Dendritic cell treated with granulocyte-macrophage colony-stimulating factor and Interleukin-4, amounts not matched to agents 40 ng/mL and 50 ng/mL, for 4 days (primary cell): ENCODE measurements at regions not wholly inside any gene's neighbourhood (a gene's known extent, or its start where the extent isn't known, plus 50 kb on each side); places are given as distances from the start of the nearest gene placed in this dataset.

Source experiments
- H3K27ac Mint-ChIP-seq: one replicate; pipeline ENCODE4 v1.8.0; 2022; ENCODE audit warnings: mild to moderate bottlenecking, mixed read lengths
- H3K27me3 Mint-ChIP-seq: one replicate; pipeline ENCODE4 v1.8.0; 2022; ENCODE audit warnings: mild to moderate bottlenecking, mixed read lengths
- H3K36me3 Mint-ChIP-seq: one replicate; pipeline ENCODE4 v1.8.0; 2022; ENCODE audit warnings: low read depth, mixed read lengths
- H3K4me1 Mint-ChIP-seq: one replicate; pipeline ENCODE4 v1.8.0; 2022; ENCODE audit warnings: low read depth, mixed read lengths
- H3K4me3 Mint-ChIP-seq: one replicate; pipeline ENCODE4 v1.8.0; 2022; ENCODE audit warnings: mild to moderate bottlenecking, moderate library complexity, mixed read lengths
- H3K9me3 Mint-ChIP-seq: one replicate; pipeline ENCODE4 v1.8.0; 2022; ENCODE audit warnings: mixed read lengths
- intact Hi-C: fragments of 100-400 bp; cut with micrococcal nuclease; formaldehyde crosslinking; loops from one replicate; pipeline ENCODE4 v1.15.0; 2022

GRCh38 chr17:62913991-62914570 lies 52.0 kb upstream of the TANC2 start:
- Mint-ChIP-seq H3K36me3 (no peaks in the 10 kb centered on the region), H3K9me3 (peaks cover 9% of the 10 kb centered on the region), H3K4me3 (no peak overlapping the region), H3K27me3 (peaks cover 2% of the 10 kb centered on the region), H3K27ac (no peak overlapping the region), H3K4me1 (peaks cover 9% of the 10 kb centered on the region)
- intact Hi-C loops, result no loop called here

GRCh38 chr17:62912363-62912762 lies 53.7 kb upstream of the TANC2 start:
- peaks cover 9% of the 10 kb centered on the region for H3K4me1 Mint-ChIP-seq
- H3K9me3 Mint-ChIP-seq, result peaks cover 9% of the 10 kb centered on the region
- peaks cover 10% of the 10 kb centered on the region for H3K27me3 Mint-ChIP-seq
- no peak overlapping the region for H3K27ac Mint-ChIP-seq
- H3K4me3 Mint-ChIP-seq, result no peak overlapping the region
- intact Hi-C loops, result no loop called here
- H3K36me3 Mint-ChIP-seq, result no peaks in the 10 kb centered on the region

- Mint-ChIP-seq H3K9me3 (peaks cover 9% of the 10 kb centered on the region), H3K4me1 (peaks cover under 1% of the 10 kb centered on the region), H3K27me3 (peaks cover 15% of the 10 kb centered on the region), H3K27ac (no peak overlapping the region), H3K36me3 (no peaks in the 10 kb centered on the region), H3K4me3 (no peak overlapping the region)
- intact Hi-C loops, result no loop called here
These were observed 54.9 kb upstream of the TANC2 start for GRCh38 chr17:62911114-62911513.

GRCh38 chr17:62910277-62910676 lies 55.8 kb upstream of the TANC2 start:
- Mint-ChIP-seq H3K4me3 (no peak overlapping the region), H3K27ac (no peak overlapping the region), H3K36me3 (no peaks in the 10 kb centered on the region), H3K4me1 (no peaks in the 10 kb centered on the region), H3K9me3 (peaks cover 9% of the 10 kb centered on the region), H3K27me3 (peaks cover 15% of the 10 kb centered on the region)
- intact Hi-C loops, result no loop called here

- Mint-ChIP-seq H3K4me1 (peaks cover under 1% of the 10 kb centered on the region), H3K27ac (no peak overlapping the region), H3K36me3 (no peaks in the 10 kb centered on the region), H3K9me3 (peaks cover 9% of the 10 kb centered on the region), H3K4me3 (no peak overlapping the region), H3K27me3 (peaks cover 15% of the 10 kb centered on the region)
- intact Hi-C loops, result no loop called here
These were observed 58.1 kb upstream of the TANC2 start for GRCh38 chr17:62907961-62908360.

- H3K4me3 Mint-ChIP-seq, result no peak overlapping the region
- H3K4me1 Mint-ChIP-seq, result peaks cover 9% of the 10 kb centered on the region
- H3K27me3 Mint-ChIP-seq, result peaks cover 15% of the 10 kb centered on the region
- no peaks in the 10 kb centered on the region for H3K36me3 Mint-ChIP-seq
- H3K9me3 Mint-ChIP-seq, result no peaks in the 10 kb centered on the region
- H3K27ac Mint-ChIP-seq, result no peak overlapping the region
- intact Hi-C loops, result no loop called here
These were observed 59.2 kb upstream of the TANC2 start for GRCh38 chr17:62906881-62907280.

GRCh38 chr17:62905233-62905632 lies 60.8 kb upstream of the TANC2 start:
- no peak overlapping the region for H3K27ac Mint-ChIP-seq
- peaks cover 15% of the 10 kb centered on the region for H3K27me3 Mint-ChIP-seq
- H3K4me3 Mint-ChIP-seq, result no peak overlapping the region
- H3K36me3 Mint-ChIP-seq, result no peaks in the 10 kb centered on the region
- H3K9me3 Mint-ChIP-seq, result peaks cover 6% of the 10 kb centered on the region
- intact Hi-C loops, result no loop called here
- peaks cover 14% of the 10 kb centered on the region for H3K4me1 Mint-ChIP-seq

- intact Hi-C loops, result no loop called here
- Mint-ChIP-seq H3K9me3 (peaks cover 20% of the 10 kb centered on the region), H3K36me3 (no peaks in the 10 kb centered on the region), H3K27ac (no peak overlapping the region), H3K27me3 (peaks cover 7% of the 10 kb centered on the region), H3K4me1 (peaks cover 35% of the 10 kb centered on the region), H3K4me3 (no peak overlapping the region)
These were observed 63.4 kb upstream of the TANC2 start for GRCh38 chr17:62902531-62903220.

GRCh38 chr17:62901544-62901943 lies 64.5 kb upstream of the TANC2 start:
- no peak overlapping the region for H3K27ac Mint-ChIP-seq
- H3K4me3 Mint-ChIP-seq, result no peak overlapping the region
- peaks cover 35% of the 10 kb centered on the region for H3K4me1 Mint-ChIP-seq
- H3K9me3 Mint-ChIP-seq, result peaks cover 20% of the 10 kb centered on the region
- peaks cover 2% of the 10 kb centered on the region for H3K27me3 Mint-ChIP-seq
- H3K36me3 Mint-ChIP-seq, result no peaks in the 10 kb centered on the region
- intact Hi-C loops, result no loop called here

GRCh38 chr17:62900096-62900495 lies 65.9 kb upstream of the TANC2 start:
- H3K36me3 Mint-ChIP-seq, result no peaks in the 10 kb centered on the region
- H3K9me3 Mint-ChIP-seq, result peaks cover 20% of the 10 kb centered on the region

GRCh38 chr17:62899361-62899760 lies 66.7 kb upstream of the TANC2 start:
- Mint-ChIP-seq H3K9me3 (peaks cover 20% of the 10 kb centered on the region), H3K4me3 (peak overlapping the region; percentile 18), H3K4me1 (peaks cover 48% of the 10 kb centered on the region), H3K36me3 (no peaks in the 10 kb centered on the region), H3K27me3 (peaks cover 2% of the 10 kb centered on the region), H3K27ac (peak overlapping the region; percentile 75)
- intact Hi-C loops, result loop anchor here (5.0 kb wide), 1 partner anchor 63 kb away; no protein-coding TSS in a partner anchor

More at GRCh38 chr17:62900096-62900495, 65.9 kb upstream of the TANC2 start:
- Mint-ChIP-seq H3K4me1 (peaks cover 46% of the 10 kb centered on the region), H3K27ac (no peak overlapping the region), H3K27me3 (peaks cover 2% of the 10 kb centered on the region), H3K4me3 (no peak overlapping the region)
- intact Hi-C loops, result no loop called here

GRCh38 chr17:62898239-62898864 lies 67.7 kb upstream of the TANC2 start:
- intact Hi-C loops, result loop anchor here (5.0 kb wide), 1 partner anchor 64 kb away; no protein-coding TSS in a partner anchor
- peaks cover 20% of the 10 kb centered on the region for H3K9me3 Mint-ChIP-seq
- H3K4me3 Mint-ChIP-seq, result no peak overlapping the region
- peaks cover 54% of the 10 kb centered on the region for H3K4me1 Mint-ChIP-seq
- H3K36me3 Mint-ChIP-seq, result no peaks in the 10 kb centered on the region
- H3K27me3 Mint-ChIP-seq, result peaks cover 2% of the 10 kb centered on the region
- peak overlapping the region; percentile 75 for H3K27ac Mint-ChIP-seq

GRCh38 chr17:62897706-62898105 lies 68.3 kb upstream of the TANC2 start:
- H3K4me1 Mint-ChIP-seq, result peaks cover 57% of the 10 kb centered on the region
- H3K4me3 Mint-ChIP-seq, result no peak overlapping the region
- intact Hi-C loops, result loop anchor here (5.0 kb wide), 1 partner anchor 65 kb away; no protein-coding TSS in a partner anchor
- H3K9me3 Mint-ChIP-seq, result peaks cover 20% of the 10 kb centered on the region
- no peak overlapping the region for H3K27ac Mint-ChIP-seq
- H3K36me3 Mint-ChIP-seq, result no peaks in the 10 kb centered on the region
- H3K27me3 Mint-ChIP-seq, result peaks cover 2% of the 10 kb centered on the region
